ENCODE measurements at regions not wholly inside any gene's neighbourhood (a gene's known extent, or its start where the extent isn't known, plus 50 kb on each side); places are given as distances from the start of the nearest gene placed in this dataset.

DNA sequence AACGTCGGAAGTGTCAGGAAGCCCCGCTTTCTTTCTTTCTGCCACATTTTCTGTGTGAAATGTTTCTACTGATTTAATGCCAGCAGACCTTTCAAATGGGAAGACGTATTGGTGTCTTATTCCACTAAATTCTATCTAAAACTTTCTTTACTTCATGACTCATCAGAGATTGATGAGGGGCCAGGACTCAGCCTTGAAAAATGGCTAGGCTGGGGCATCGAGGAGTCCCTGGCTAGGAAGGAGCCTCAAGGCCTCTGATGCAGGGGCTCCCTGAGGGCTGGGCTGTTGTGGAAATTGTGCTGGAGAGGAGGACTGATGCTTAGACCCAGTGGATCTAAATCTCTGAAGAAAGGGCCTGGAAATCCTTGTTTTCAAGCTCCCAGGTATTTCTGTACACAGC lies 192.8 kb upstream of the PDE10A start:
- TF ChIP-seq, protein P1, sequence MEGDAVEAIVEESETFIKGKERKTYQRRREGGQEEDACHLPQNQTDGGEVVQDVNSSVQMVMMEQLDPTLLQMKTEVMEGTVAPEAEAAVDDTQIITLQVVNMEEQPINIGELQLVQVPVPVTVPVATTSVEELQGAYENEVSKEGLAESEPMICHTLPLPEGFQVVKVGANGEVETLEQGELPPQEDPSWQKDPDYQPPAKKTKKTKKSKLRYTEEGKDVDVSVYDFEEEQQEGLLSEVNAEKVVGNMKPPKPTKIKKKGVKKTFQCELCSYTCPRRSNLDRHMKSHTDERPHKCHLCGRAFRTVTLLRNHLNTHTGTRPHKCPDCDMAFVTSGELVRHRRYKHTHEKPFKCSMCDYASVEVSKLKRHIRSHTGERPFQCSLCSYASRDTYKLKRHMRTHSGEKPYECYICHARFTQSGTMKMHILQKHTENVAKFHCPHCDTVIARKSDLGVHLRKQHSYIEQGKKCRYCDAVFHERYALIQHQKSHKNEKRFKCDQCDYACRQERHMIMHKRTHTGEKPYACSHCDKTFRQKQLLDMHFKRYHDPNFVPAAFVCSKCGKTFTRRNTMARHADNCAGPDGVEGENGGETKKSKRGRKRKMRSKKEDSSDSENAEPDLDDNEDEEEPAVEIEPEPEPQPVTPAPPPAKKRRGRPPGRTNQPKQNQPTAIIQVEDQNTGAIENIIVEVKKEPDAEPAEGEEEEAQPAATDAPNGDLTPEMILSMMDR (IDR thresholded peaks at IDR 0.05; ENCODE audit: low read depth, low read length, missing control alignments), result no peak
- in situ Hi-C loops (cut with HindIII; ENCODE audit: low sequenced_read_pairs), result no loop called here
- no peak for DNase-seq (ENCODE audit: low read depth)
- no peak overlapping the region for H3K4me3 ChIP-seq (ENCODE audit: low read depth, low read length)

DNA sequence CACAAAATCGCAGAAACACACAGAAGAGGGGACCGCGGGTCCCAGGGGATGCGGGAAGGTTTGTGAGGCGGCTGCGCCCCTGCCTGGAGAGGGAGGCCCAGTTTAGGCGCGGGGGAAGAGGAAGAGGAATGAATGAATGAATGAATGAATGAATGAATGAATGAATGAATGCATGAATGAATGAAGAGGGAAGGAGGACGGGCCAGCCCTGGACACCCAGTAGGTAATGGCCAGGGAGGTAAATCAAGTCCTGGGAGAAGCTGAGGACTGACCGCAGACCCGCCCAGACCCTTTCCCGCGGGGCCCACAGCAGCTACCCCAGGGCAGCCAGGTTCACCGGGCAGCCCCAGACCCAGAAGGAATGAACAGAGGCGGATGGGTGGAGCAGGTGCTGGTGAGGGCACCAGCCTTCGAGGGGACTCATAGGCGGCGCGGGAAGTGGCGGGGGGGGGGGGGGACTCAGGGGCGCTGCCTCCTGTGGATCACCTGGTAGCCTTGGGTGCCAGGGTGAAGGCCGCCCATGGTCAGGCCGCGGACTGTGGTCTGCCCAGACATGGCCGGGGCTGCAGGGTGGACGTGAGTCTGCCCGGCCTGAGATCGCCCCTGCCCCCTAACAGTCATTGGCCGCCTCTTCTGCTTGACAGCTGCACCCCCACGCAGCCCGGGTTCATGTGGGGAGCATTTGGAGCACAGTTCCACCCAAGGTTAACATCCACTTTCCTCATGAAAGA lies 192.0 kb upstream of the PDE10A start:
- TF ChIP-seq, protein P1 (IDR thresholded peaks at IDR 0.05; ENCODE audit: low read depth, low read length, missing control alignments), result no peak
- H3K4me3 ChIP-seq (ENCODE audit: low read depth, low read length), result no peak overlapping the region
- in situ Hi-C loops (cut with HindIII; ENCODE audit: low sequenced_read_pairs), result no loop called here
- DNase-seq (ENCODE audit: low read depth), result no peak

DNA sequence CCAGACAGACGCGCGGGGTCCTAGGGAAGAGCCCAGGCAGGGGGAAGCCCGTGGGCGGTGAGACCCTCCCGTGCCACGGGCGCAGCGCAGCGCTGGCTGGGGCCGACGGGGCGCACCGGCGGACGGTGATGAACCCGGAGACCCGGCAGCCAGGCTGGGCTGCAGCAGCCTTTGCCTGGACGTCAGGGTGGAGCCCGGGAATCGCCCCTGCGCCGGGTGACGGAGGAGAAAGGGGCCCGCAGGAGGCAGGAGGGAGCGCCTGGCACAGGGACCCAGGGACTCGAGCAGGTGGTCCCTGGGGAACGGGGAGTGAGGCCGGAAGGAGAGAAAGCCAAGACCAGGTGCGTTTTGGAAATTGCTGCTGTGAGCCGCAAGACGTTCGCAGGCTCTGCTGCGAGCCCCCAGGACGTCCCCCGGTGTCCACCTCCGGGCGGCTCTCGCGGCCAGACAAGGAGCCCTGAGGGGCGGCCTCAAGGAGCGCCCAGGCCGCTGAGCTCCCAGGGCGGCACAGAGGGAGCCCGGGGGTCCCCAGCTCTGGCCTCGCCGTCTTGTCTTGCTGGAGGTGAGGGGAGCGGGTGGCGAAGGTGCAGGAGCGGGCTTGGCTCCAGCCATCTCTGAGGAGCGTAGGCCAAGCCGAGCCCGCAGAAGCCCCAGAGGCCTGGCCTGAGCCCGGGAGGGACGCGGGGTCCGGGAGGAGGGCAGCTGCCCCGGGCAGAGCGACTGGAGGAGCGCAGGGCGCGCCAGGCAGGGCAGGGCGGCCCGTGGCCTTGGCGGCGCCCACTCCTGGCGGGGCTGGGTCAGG lies 191.2 kb upstream of the PDE10A start:
- in situ Hi-C loops (cut with HindIII; ENCODE audit: low sequenced_read_pairs), result no loop called here
- H3K4me3 ChIP-seq (ENCODE audit: low read depth, low read length), result no peak overlapping the region
- TF ChIP-seq, protein P1 (IDR thresholded peaks at IDR 0.05; ENCODE audit: low read depth, low read length, missing control alignments), result no peak
- DNase-seq (ENCODE audit: low read depth), result no peak

DNA sequence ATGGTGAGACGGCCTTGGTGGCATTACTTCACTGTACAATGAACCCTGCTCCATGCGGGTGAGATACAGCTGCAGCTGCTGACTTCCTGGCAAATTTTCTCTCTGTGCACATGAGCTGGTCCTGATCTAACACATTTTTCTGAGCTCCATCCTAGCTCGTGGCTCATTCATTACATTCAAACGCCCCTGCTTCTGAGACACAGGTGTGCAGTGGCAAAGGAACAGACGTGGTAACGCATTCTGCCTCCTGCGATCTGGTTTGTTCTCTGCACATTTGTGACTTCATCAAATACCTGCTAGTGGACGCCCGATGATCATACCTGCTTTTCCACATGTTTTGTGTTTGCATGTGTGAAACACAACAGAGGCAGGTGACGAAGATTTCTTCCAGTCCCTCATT lies 189.6 kb upstream of the PDE10A start:
- TF ChIP-seq, protein P1 (IDR thresholded peaks at IDR 0.05; ENCODE audit: low read depth, low read length, missing control alignments), result no peak
- no peak overlapping the region for H3K4me3 ChIP-seq (ENCODE audit: low read depth, low read length)
- in situ Hi-C loops (cut with HindIII; ENCODE audit: low sequenced_read_pairs), result no loop called here
- DNase-seq (ENCODE audit: low read depth), result no peak

DNA sequence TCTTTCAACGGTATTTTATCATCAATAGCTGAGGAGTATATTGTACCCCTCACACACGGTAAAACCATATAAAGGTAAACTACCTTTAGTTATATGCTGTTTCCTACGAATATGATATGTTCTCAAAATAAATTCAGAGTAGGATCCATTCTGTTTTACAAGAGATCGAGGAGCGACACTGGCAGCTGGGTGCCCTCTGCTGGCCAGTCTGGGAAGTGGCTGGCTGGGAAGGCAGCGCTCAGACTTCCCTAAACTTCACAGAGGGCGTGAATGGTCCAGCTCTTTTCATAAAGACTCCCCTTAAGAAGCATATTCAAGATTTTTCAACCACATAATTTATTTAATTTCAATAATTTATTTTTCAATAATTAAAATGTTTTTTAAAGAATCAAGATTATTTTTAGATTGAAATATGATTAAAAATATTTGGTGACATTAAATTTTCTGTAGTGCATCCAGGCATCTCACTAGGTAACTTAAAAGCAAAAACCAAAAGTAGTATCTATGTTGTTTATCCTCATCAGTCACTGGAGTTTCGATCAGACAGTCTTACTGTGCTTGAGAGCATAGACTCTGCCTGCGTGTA lies 187.5 kb upstream of the PDE10A start:
- H3K4me3 ChIP-seq (ENCODE audit: low read depth, low read length), result no peak overlapping the region
- peak; percentile 40 for DNase-seq (ENCODE audit: low read depth)
- in situ Hi-C loops (cut with HindIII; ENCODE audit: low sequenced_read_pairs), result no loop called here
- TF ChIP-seq, protein P1 (IDR thresholded peaks at IDR 0.05; ENCODE audit: low read depth, low read length, missing control alignments), result peak; percentile 100

DNA sequence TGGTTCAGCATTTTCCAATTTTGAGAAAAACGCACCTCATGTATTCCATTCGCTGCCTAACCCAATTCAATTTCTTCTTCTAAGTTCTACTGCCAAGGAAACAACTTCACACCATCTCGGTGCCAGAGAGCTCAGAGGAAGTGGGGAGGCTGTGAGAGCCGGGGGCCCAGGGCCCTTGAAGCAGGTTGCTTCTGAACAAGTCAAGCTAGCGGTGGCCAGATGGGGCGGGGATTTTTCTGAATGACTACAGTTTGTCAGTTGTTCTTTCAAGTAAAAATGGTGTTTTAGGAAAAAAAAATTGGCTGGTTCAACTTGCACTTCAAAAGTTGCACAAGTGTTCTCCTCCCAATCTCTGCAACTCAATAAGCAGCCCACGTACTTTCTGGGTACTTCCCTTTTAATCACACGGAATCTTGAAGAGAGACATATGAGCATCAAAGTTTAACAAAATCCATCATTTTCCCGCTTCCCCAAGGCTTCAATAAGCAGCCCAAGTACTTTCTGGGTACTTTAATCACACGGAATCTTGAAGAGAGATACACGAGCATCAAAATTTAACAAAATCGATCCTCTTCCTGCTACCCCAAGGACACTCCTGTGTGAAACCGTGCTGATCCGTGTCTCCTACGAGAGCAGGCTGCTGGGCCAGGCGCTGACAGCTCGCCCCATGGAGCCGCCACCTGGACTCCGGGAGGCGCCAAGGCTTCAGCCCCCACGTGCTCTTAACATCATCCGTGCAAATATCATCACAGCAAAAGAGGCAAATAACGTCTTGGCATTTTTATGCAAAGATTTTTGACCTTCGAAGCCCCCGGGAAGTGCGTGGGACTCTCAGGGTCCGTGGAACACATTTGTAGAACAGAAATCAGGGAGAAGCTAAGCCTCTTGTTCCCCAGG lies 186.7 kb upstream of the PDE10A start:
- in situ Hi-C loops (cut with HindIII; ENCODE audit: low sequenced_read_pairs), result no loop called here
- TF ChIP-seq, protein P1 (IDR thresholded peaks at IDR 0.05; ENCODE audit: low read depth, low read length, missing control alignments), result no peak
- no peak overlapping the region for H3K4me3 ChIP-seq (ENCODE audit: low read depth, low read length)
- no peak for DNase-seq (ENCODE audit: low read depth)
